Spleen (tissue), 11 donors: ENCODE measurements at regions not wholly inside any gene's neighbourhood (a gene's known extent, or its start where the extent isn't known, plus 50 kb on each side); places are given as distances from the start of the nearest gene placed in this dataset.

ENCODE experiments used
- DNase-seq: peaks from one replicate; pipeline ENCODE4 v3.0.0-alpha.2; 2020
- H3K27ac ChIP-seq, 8 donors: fragments of 200-600 bp; sonication (generic) in 7 of 8; 1 replicate in 4 of 8; 2 replicates in 4 of 8; pipeline versions ENCODE4 v1.5.0 to v1.8.0; 2016 to 2021; ENCODE audit warnings: inconsistent platforms in 4 of 8, mild to moderate bottlenecking in 4 of 8, moderate library complexity in 1 of 8
- H3K27me3 ChIP-seq, 7 donors: fragments of 200-600 bp; sonication (generic) in 6 of 7; replicated peaks in 1 of 7; 1 replicate in 4 of 7; 2 replicates in 3 of 7; pipeline versions ENCODE4 v1.5.0 to v1.8.0; 2016 to 2021; ENCODE audit warnings: inconsistent platforms in 3 of 7, mild to moderate bottlenecking in 1 of 7
- H3K36me3 ChIP-seq, 6 donors: fragments of 200-600 bp; sonication (generic) in 5 of 6; 1 replicate in 4 of 6; 2 replicates in 2 of 6; pipeline versions ENCODE4 v1.5.0 to v1.8.0; 2016 to 2021; ENCODE audit warnings: inconsistent platforms in 2 of 6
- H3K4me1 ChIP-seq, 6 donors: fragments of 200-600 bp; sonication (generic) in 5 of 6; 1 replicate in 3 of 6; 2 replicates in 3 of 6; pipeline versions ENCODE4 v1.5.0 to v1.8.0; 2016 to 2021; ENCODE audit warnings: inconsistent platforms in 3 of 6
- H3K4me3 ChIP-seq, 8 donors: fragments of 200-600 bp; sonication (generic) in 7 of 8; 1 replicate in 4 of 8; 2 replicates in 4 of 8; pipeline versions ENCODE4 v1.5.0 to v1.8.0; 2016 to 2021; ENCODE audit warnings: inconsistent platforms in 4 of 8, mild to moderate bottlenecking in 4 of 8, moderate library complexity in 2 of 8
- H3K9me3 ChIP-seq, 8 donors: fragments of 200-600 bp; sonication (generic) in 7 of 8; 1 replicate in 4 of 8; 2 replicates in 4 of 8; pipeline versions ENCODE4 v1.5.0 to v1.8.0; 2016 to 2021; ENCODE audit warnings: inconsistent platforms in 4 of 8
- CTCF ChIP-seq, 11 experiments: fragments of 200-600 bp in 7 of 11; fragments of 450-650 bp in 4 of 11; sonication (generic) in 4 of 11; IDR thresholded peaks in 8 of 11; conservative IDR thresholded peaks in 3 of 11; 1 replicate in 7 of 11; 2 replicates in 4 of 11; pipeline versions ENCODE4 v1.4.0 to v1.8.0; 2016 to 2021; ENCODE audit warnings: antibody characterized with exemption in 11 of 11, inconsistent platforms in 4 of 11, mild to moderate bottlenecking in 1 of 11
- POLR2A ChIP-seq, 3 donors: fragments of 450-650 bp; IDR thresholded peaks; one replicate each; pipeline ENCODE4 v1.5.1; 2017; ENCODE audit warnings: antibody characterized with exemption in 3 of 3, mild to moderate bottlenecking in 1 of 3
- POLR2AphosphoS5 ChIP-seq, 3 donors: sonication (generic); formaldehyde crosslinking; IDR thresholded peaks; one replicate each; pipeline ENCODE4 v1.5.1; 2017; ENCODE audit warnings: antibody characterized with exemption in 3 of 3
- WGBS, 5 donors: extraction: QIAGEN DNeasy Blood & Tissue Kit in 3 of 5; methylation state at CpG; one replicate each; pipeline versions ENCODE4 v1.1.5 to v1.1.7; 2013 to 2018; 5-methylcytosine and 5-hydroxymethylcytosine counted together
- intact Hi-C: fragments of 100-400 bp; cut with DNase I; formaldehyde crosslinking; loops from one replicate; pipeline ENCODE4 v1.15.0; 2023; ENCODE audit warnings: low total_unique reads
- donor health status: healthy with polysubstance abuse.
- donor health status: DM: no; HTN: no; CAD: no; lungs with moderate emphysema.
- donor health status: DM: no; HTN: no; CAD: no.
- donor health status: Bipolar disorder and iron deficiency.
- donor health status: healthy.
- donor health status: DM: no; HTN: no; CAD: no.
- donor health status: DM: yes; HTN: yes; CAD: no.

DNA sequence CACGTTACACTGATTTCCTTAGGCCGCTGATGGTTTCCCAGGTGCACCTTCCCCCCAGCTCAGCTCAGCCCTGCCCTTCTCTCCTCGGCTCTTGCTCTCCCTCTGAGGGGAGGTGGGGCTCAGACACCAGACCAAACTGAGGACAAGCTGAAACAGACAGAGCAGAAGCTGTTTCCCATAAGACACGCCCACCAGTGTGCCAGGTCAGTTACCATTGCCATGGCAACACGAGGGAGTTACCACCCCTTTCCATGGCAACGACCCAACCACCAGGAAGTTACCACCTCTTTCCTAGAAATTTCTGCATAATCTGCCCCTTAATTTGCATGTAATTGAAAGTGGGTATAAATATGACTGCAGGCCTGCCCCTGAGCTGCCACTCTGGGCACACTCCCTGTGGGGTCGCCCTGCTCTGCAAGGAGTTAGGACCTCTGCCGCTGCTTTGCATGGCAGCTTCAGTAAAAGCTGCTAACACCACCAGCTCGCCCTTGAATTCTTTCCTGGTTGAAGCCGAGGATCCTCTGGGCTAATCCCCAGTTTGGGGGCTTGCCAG is 120.9 kb upstream of the SMIM21 start:
- TF ChIP-seq CTCF (IDR thresholded peaks at IDR 0.05 in 8 of 11, conservative IDR thresholded peaks at IDR 0.05 in 3 of 11) = no peak
- TF ChIP-seq POLR2A (IDR thresholded peaks at IDR 0.05) = no peak
- TF ChIP-seq POLR2AphosphoS5 (IDR thresholded peaks at IDR 0.05) = no peak
- DNase-seq = no peak

GRCh38 chr18:75546964-75547363 is 119.5 kb upstream of the SMIM21 start:
- Histone ChIP-seq H3K27me3 (no peaks in the 10 kb centered on the region), H3K27ac (no peak overlapping the region), H3K36me3 (no peaks in the 10 kb centered on the region), H3K4me1 (no peaks in the 10 kb centered on the region), H3K4me3 (no peak overlapping the region), H3K9me3 (no peaks in the 10 kb centered on the region)
- DNase-seq = no peak
- TF ChIP-seq CTCF (IDR thresholded peaks at IDR 0.05 in 8 of 11, conservative IDR thresholded peaks at IDR 0.05 in 3 of 11) (no peak), POLR2AphosphoS5 (IDR thresholded peaks at IDR 0.05) (no peak), POLR2A (IDR thresholded peaks at IDR 0.05) (no peak)
- WGBS, 5 donors = 74 to 81% (median 79%) methylated on average over 7 of the region's 7 CpGs
- intact Hi-C loops = no loop called here

More for the DNA sequence above, 120.9 kb upstream of the SMIM21 start:
- 61 to 69% (median 63%) methylated on average over 9 to 10 of the region's 10 CpGs for WGBS, 5 donors
- intact Hi-C loops = no loop called here
- no peak overlapping the region for H3K4me3 ChIP-seq
- H3K36me3 ChIP-seq = no peaks in the 10 kb centered on the region
- no peak overlapping the region for H3K27ac ChIP-seq
- no peaks in the 10 kb centered on the region for H3K27me3 ChIP-seq
- no peaks in the 10 kb centered on the region for H3K9me3 ChIP-seq
- H3K4me1 ChIP-seq = no peaks in the 10 kb centered on the region

DNA sequence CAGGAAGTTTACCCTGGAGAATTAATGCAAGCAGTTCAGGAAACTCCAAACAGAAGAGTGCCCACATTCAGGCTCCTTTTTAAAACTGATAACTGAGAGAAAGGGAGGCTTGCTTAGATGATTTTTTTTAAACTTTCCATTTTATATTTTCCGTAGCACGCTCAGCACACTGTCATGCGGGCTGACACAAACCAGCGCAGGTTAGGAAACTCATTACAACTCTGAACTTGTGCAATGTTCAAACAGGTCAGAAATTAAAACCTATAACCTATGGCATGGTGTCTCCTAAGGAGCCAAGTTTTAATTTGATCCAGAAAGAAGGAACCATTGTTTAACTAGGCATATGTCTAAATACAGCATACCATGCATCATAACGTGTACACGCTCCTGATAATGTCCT is 117.7 kb upstream of the SMIM21 start:
- no peak overlapping the region for H3K4me3 ChIP-seq
- 74 to 89% (median 81%) methylated on average over 6 of the region's 6 CpGs for WGBS, 5 donors
- no peaks in the 10 kb centered on the region for H3K36me3 ChIP-seq
- no peaks in the 10 kb centered on the region for H3K27me3 ChIP-seq
- intact Hi-C loops = no loop called here
- H3K27ac ChIP-seq = no peak overlapping the region
- no peaks in the 10 kb centered on the region for H3K9me3 ChIP-seq
- H3K4me1 ChIP-seq = no peaks in the 10 kb centered on the region
- TF ChIP-seq POLR2AphosphoS5 (IDR thresholded peaks at IDR 0.05) (no peak), CTCF (IDR thresholded peaks at IDR 0.05 in 8 of 11, conservative IDR thresholded peaks at IDR 0.05 in 3 of 11) (no peak), POLR2A (IDR thresholded peaks at IDR 0.05) (no peak)
- DNase-seq = no peak

DNA sequence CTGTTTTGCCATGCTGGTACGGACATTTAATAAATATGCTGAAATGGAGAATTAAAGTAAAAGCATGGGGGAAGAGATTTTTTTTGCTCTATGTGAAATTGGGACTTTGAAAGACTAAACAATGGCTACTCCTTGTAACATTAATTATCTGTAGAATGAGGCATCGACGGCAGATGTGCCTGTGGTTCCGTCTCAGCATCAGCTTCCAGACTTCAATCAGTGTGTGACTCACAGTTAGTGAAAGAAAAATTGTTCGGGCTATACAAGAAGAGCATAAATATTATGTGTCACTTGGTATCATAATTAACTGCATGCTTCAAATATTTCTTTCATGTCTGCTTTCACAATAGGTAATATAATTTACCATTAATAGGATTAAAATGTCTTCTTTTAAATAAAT is 117.0 kb upstream of the SMIM21 start:
- H3K36me3 ChIP-seq = no peaks in the 10 kb centered on the region
- no peaks in the 10 kb centered on the region for H3K9me3 ChIP-seq
- no peak overlapping the region for H3K27ac ChIP-seq
- H3K4me3 ChIP-seq = no peak overlapping the region
- H3K4me1 ChIP-seq = no peaks in the 10 kb centered on the region
- no peak for TF ChIP-seq POLR2AphosphoS5 (IDR thresholded peaks at IDR 0.05)
- no peak for TF ChIP-seq POLR2A (IDR thresholded peaks at IDR 0.05)
- TF ChIP-seq CTCF (IDR thresholded peaks at IDR 0.05 in 8 of 11, conservative IDR thresholded peaks at IDR 0.05 in 3 of 11) = no peak
- WGBS, 5 donors = 75 to 82% (median 79%) methylated on average over 5 of the region's 5 CpGs
- intact Hi-C loops = no loop called here
- no peak for DNase-seq
- H3K27me3 ChIP-seq = peaks cover 0 to 7% (median 0%) of the 10 kb centered on the region in 7 donors
